AG04450 (cell line): ENCODE measurements at regions not wholly inside any gene's neighbourhood (a gene's known extent, or its start where the extent isn't known, plus 50 kb on each side); places are given as distances from the start of the nearest gene placed in this dataset.

Experiments
- CTCF ChIA-PET: fragments of 300-600, 350-600 bp; formaldehyde crosslinking; extraction: SDS; loops from one replicate; lab custom pipeline; 2022; ENCODE audit warnings: antibody characterized with exemption, inconsistent platforms; lab: Charles Lee
- POLR2A ChIA-PET: fragments of 350-600 bp; formaldehyde crosslinking; extraction: SDS; loops from one replicate; lab custom pipeline; 2021; ENCODE audit warnings: antibody characterized with exemption, inconsistent platforms; lab: Yijun Ruan, JAX
- DNase-seq: peaks from one replicate; pipeline ENCODE4 v3.0.0-alpha.2; 2011; ENCODE audit warnings: low read depth, low spot score
- H3K27ac ChIP-seq: one replicate; pipeline ENCODE4 v1.5.1; 2012; ENCODE audit warnings: low read depth, low read length, control low read depth
- H3K27me3 ChIP-seq: one replicate; pipeline ENCODE4 v1.6.0; 2012; ENCODE audit warnings: low read length; ENCODE audit not compliant: control insufficient read depth, insufficient read depth
- H3K4me3 ChIP-seq: 2 replicates; pipeline ENCODE4 v1.5.1; 2011; ENCODE audit warnings: mild to moderate bottlenecking, low read depth, low read length, control low read depth
- H3K9me3 ChIP-seq: 2 replicates; pipeline ENCODE4 v1.5.1; 2012; ENCODE audit warnings: low read length; ENCODE audit not compliant: control insufficient read depth, insufficient read depth
- CTCF ChIP-seq: IDR thresholded peaks from 2 replicates; pipeline ENCODE4 v1.5.1; 2011; ENCODE audit warnings: low read depth, low read length, control low read depth, inconsistent platforms

- no peak for DNase-seq
- Histone ChIP-seq H3K27me3 (no peaks in the 10 kb centered on the region), H3K4me3 (no peak overlapping the region), H3K9me3 (peaks cover 2% of the 10 kb centered on the region; the same call in 1 of the 2 replicates), H3K27ac (no peak overlapping the region)
- CTCF ChIA-PET: no interaction called here
- POLR2A ChIA-PET: no interaction called here
- no peak for TF ChIP-seq CTCF
These were observed 441.7 kb downstream of the CBLN2 start for GRCh38 chr18:72102412-72102811.

GRCh38 chr18:72100465-72101004 lies 443.6 kb downstream of the CBLN2 start:
- Histone ChIP-seq H3K27me3 (no peaks in the 10 kb centered on the region), H3K4me3 (no peak overlapping the region), H3K27ac (no peak overlapping the region), H3K9me3 (peaks cover 2% of the 10 kb centered on the region; the same call in 1 of the 2 replicates)
- CTCF ChIA-PET: no interaction called here
- DNase-seq: no peak
- POLR2A ChIA-PET: no interaction called here
- TF ChIP-seq CTCF: no peak

GRCh38 chr18:72091369-72091768 lies 452.8 kb downstream of the CBLN2 start:
- TF ChIP-seq CTCF: no peak
- Histone ChIP-seq H3K27me3 (no peaks in the 10 kb centered on the region), H3K27ac (no peak overlapping the region), H3K4me3 (no peak overlapping the region), H3K9me3 (no peaks in the 10 kb centered on the region)
- no peak for DNase-seq
- CTCF ChIA-PET: no interaction called here
- POLR2A ChIA-PET: no interaction called here

GRCh38 chr18:72089432-72089831 lies 454.7 kb downstream of the CBLN2 start:
- ChIA-PET POLR2A (no interaction called here), CTCF (no interaction called here)

GRCh38 chr18:72086421-72086820 lies 457.7 kb downstream of the CBLN2 start:
- DNase-seq: no peak
- ChIA-PET CTCF (interaction anchor here (1.0 kb wide), 1 partner anchor 688 kb away, joined by 6 read pairs; no protein-coding TSS in a partner anchor), POLR2A (no interaction called here)
- Histone ChIP-seq H3K27ac (no peak overlapping the region), H3K4me3 (no peak overlapping the region), H3K27me3 (no peaks in the 10 kb centered on the region), H3K9me3 (no peaks in the 10 kb centered on the region)
- TF ChIP-seq CTCF: peak; percentile 52

More at GRCh38 chr18:72089432-72089831, 454.7 kb downstream of the CBLN2 start:
- DNase-seq: no peak
- Histone ChIP-seq H3K4me3 (no peak overlapping the region), H3K27ac (no peak overlapping the region), H3K9me3 (no peaks in the 10 kb centered on the region), H3K27me3 (no peaks in the 10 kb centered on the region)
- TF ChIP-seq CTCF: no peak
